GM23338 (cell line): ENCODE measurements at regions not wholly inside any gene's neighbourhood (a gene's known extent, or its start where the extent isn't known, plus 50 kb on each side); places are given as distances from the start of the nearest gene placed in this dataset.

Experiments used
- ATAC-seq: fragments of 200-7000 bp; cut with Tn5 transposase; 3 replicates; pipeline ENCODE4 v1.9.1; 2020
- DNase-seq: peaks from one replicate; pipeline ENCODE4 v3.0.0-alpha.2; 2015; ENCODE audit warnings: low spot score
- H2AFZ ChIP-seq: fragments of 200-600 bp; sonication (generic); 2 replicates; pipeline ENCODE4 v1.8.0; 2016; ENCODE audit warnings: antibody characterized with exemption, mild to moderate bottlenecking, moderate library complexity
- H3F3A ChIP-seq: fragments of 200-600 bp; sonication (generic); replicated peaks from 2 replicates; pipeline ENCODE4 v1.8.0; 2017; ENCODE audit warnings: antibody characterized with exemption, mixed run types, low read depth
- H3K27ac ChIP-seq: fragments of 200-600 bp; sonication (generic); 2 replicates; pipeline ENCODE4 v1.6.1; 2016; ENCODE audit warnings: low read depth
- H3K27me3 ChIP-seq: fragments of 200-600 bp; sonication (generic); 2 replicates; pipeline ENCODE4 v1.8.0; 2016; ENCODE audit warnings: mild to moderate bottlenecking, mixed run types, moderate library complexity; ENCODE audit not compliant: insufficient read depth
- H3K36me3 ChIP-seq: fragments of 200-600 bp; sonication (generic); 2 replicates; pipeline ENCODE4 v1.8.0; 2016; ENCODE audit warnings: mild to moderate bottlenecking; ENCODE audit not compliant: insufficient read depth
- H3K4me1 ChIP-seq: fragments of 200-600 bp; sonication (generic); 2 replicates; pipeline ENCODE4 v1.8.0; 2016; ENCODE audit warnings: mild to moderate bottlenecking, moderate library complexity; ENCODE audit not compliant: insufficient read depth
- H3K4me2 ChIP-seq: fragments of 200-600 bp; sonication (generic); 2 replicates; pipeline ENCODE4 v1.7.1; 2017; ENCODE audit warnings: mixed run types
- H3K4me3 ChIP-seq: fragments of 200-600 bp; sonication (generic); 2 replicates; pipeline ENCODE4 v1.6.1; 2016; ENCODE audit warnings: mixed run types
- H3K79me2 ChIP-seq: fragments of 200-600 bp; sonication (generic); replicated peaks from 2 replicates; pipeline ENCODE4 v1.8.0; 2017; ENCODE audit warnings: mild to moderate bottlenecking; ENCODE audit not compliant: insufficient read depth
- H3K9me2 ChIP-seq: fragments of 200-600 bp; sonication (generic); 2 replicates; pipeline ENCODE4 v1.8.0; 2017; ENCODE audit not compliant: insufficient read depth
- H4K20me1 ChIP-seq: fragments of 200-600 bp; sonication (generic); replicated peaks from 2 replicates; pipeline ENCODE4 v1.8.0; 2017; ENCODE audit warnings: mild to moderate bottlenecking; ENCODE audit not compliant: insufficient read depth
- H3K27ac Mint-ChIP-seq: 2 replicates; pipeline ENCODE4 v1.8.0; 2020; ENCODE audit warnings: inconsistent platforms, mild to moderate bottlenecking, moderate library complexity, mixed read lengths
- H3K27me3 Mint-ChIP-seq: 3 replicates; pipeline ENCODE4 v1.8.0; 2022; ENCODE audit warnings: low read depth, mild to moderate bottlenecking, moderate library complexity, mixed read lengths, inconsistent platforms; ENCODE audit not compliant: insufficient read depth, poor library complexity
- H3K36me3 Mint-ChIP-seq: 3 replicates; pipeline ENCODE4 v1.8.0; 2021; ENCODE audit warnings: low read depth, mild to moderate bottlenecking, inconsistent platforms, moderate library complexity, mixed read lengths
- H3K4me1 Mint-ChIP-seq: 3 replicates; pipeline ENCODE4 v1.8.0; 2020; ENCODE audit warnings: mild to moderate bottlenecking, inconsistent platforms, mixed read lengths
- H3K4me3 Mint-ChIP-seq: 3 replicates; pipeline ENCODE4 v1.8.0; 2021; ENCODE audit warnings: moderate library complexity, mild to moderate bottlenecking, inconsistent platforms, mixed read lengths
- H3K9me3 Mint-ChIP-seq: 3 replicates; pipeline ENCODE4 v1.8.0; 2020; ENCODE audit warnings: moderate library complexity, mild to moderate bottlenecking, inconsistent platforms, mixed read lengths
- CREB1 ChIP-seq: fragments of 250-450 bp; sonication (Bioruptor Pico); IDR thresholded peaks from 2 replicates; pipeline ENCODE4 v1.5.0; 2020; ENCODE audit warnings: low read depth, mild to moderate bottlenecking, moderate library complexity
- EZH2 ChIP-seq: fragments of 200-600 bp; sonication (generic); IDR thresholded peaks from one replicate; pipeline ENCODE4 v1.8.0; 2017; ENCODE audit warnings: antibody characterized with exemption, mild to moderate bottlenecking, low read depth; ENCODE audit not compliant: unreplicated experiment
- EZH2phosphoT487 ChIP-seq: fragments of 200-600 bp; sonication (generic); IDR thresholded peaks from one replicate; pipeline ENCODE4 v1.8.1; 2018; ENCODE audit warnings: antibody characterized with exemption; ENCODE audit not compliant: unreplicated experiment
- JUNB ChIP-seq: IDR thresholded peaks from one replicate; pipeline ENCODE4 v1.6.1; 2016; ENCODE audit warnings: antibody characterized with exemption; ENCODE audit not compliant: unreplicated experiment
- NANOG ChIP-seq: IDR thresholded peaks from 2 replicates; pipeline ENCODE4 v1.6.1; 2016; ENCODE audit warnings: antibody characterized with exemption, borderline replicate concordance
- POLR2AphosphoS5 ChIP-seq: IDR thresholded peaks from 2 replicates; pipeline ENCODE4 v1.6.1; 2016; ENCODE audit warnings: antibody characterized with exemption, low read depth
- STAT1 ChIP-seq: IDR thresholded peaks from one replicate; pipeline ENCODE4 v1.6.1; 2016; ENCODE audit warnings: antibody characterized with exemption; ENCODE audit not compliant: unreplicated experiment
- ZNF114 ChIP-seq: fragments of 250-450 bp; sonication (Bioruptor Pico); IDR thresholded peaks from 2 replicates; pipeline ENCODE4 v1.5.0; 2020; ENCODE audit warnings: mild to moderate bottlenecking, moderate library complexity
- ZNF331 ChIP-seq: fragments of 250-450 bp; sonication (Bioruptor Pico); IDR thresholded peaks from 2 replicates; pipeline ENCODE4 v1.5.0; 2020; ENCODE audit warnings: low read depth, mild to moderate bottlenecking, moderate library complexity
- TF ChIP-seq, protein P1 (sequence below): IDR thresholded peaks from one replicate; pipeline ENCODE4 v1.6.1; 2018; ENCODE audit warnings: antibody characterized with exemption; ENCODE audit not compliant: unreplicated experiment
- TF ChIP-seq, protein P2 (sequence below): IDR thresholded peaks from 2 replicates; pipeline ENCODE4 v1.6.1; 2016; ENCODE audit warnings: antibody characterized with exemption
- TF ChIP-seq, protein P3 (sequence below): fragments of 250-450 bp; sonication (Bioruptor Pico); IDR thresholded peaks from 2 replicates; pipeline ENCODE4 v1.5.0; 2020; ENCODE audit warnings: mild to moderate bottlenecking, moderate library complexity
- TF ChIP-seq, protein P4 (sequence below), 2 experiments: fragments of 200-600 bp in 1 of 2; sonication (generic) in 1 of 2; conservative IDR thresholded peaks; 2 replicates each; pipeline versions ENCODE4 v1.5.1 to v1.6.1; 2016 to 2017; ENCODE audit warnings: antibody characterized with exemption in 2 of 2, low read depth in 2 of 2, mild to moderate bottlenecking in 2 of 2, moderate library complexity in 1 of 2

DNA sequence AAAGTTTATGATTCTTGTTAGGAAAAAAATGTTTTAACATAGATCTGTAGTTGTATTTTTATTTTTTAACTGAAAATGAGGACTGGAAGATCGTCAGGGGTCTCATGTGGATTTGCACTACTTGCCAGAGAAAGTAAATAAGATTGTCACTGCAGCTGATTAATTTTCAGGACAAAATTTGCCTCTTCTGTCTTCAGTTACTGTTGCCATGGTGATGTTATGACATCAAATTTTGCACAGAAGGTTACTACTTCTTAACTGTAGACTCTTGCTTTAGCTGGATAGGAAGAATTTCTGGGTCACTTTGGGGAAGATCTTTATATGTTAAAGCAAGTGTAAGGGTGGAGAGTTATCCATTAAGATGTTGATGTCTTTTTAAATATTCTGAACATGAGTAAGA, 82.2 kb upstream of the WDR72 start:
- Histone ChIP-seq H3K4me2 (no peak overlapping the region), H3K36me3 (no peaks in the 10 kb centered on the region), H3K27ac (no peak overlapping the region), H3K79me2 (no peaks in the 10 kb centered on the region), H3F3A (no peaks in the 10 kb centered on the region), H3K4me3 (no peak overlapping the region), H3K27me3 (no peaks in the 10 kb centered on the region), H3K4me1 (no peaks in the 10 kb centered on the region), H3K9me2 (no peaks in the 10 kb centered on the region), H2AFZ (no peak overlapping the region), H4K20me1 (no peaks in the 10 kb centered on the region)
- DNase-seq: no peak
- Mint-ChIP-seq H3K4me3 (no peak overlapping the region), H3K36me3 (no peaks in the 10 kb centered on the region), H3K9me3 (no peaks in the 10 kb centered on the region), H3K27me3 (no peaks in the 10 kb centered on the region), H3K4me1 (no peaks in the 10 kb centered on the region; the same call in 2 of the 3 replicates), H3K27ac (no peak overlapping the region)
- no peak for ATAC-seq
- no peak for TF ChIP-seq ZNF331 (CRISPR knock-in tag)
- no peak for TF ChIP-seq EZH2phosphoT487
- TF ChIP-seq, protein P1, sequence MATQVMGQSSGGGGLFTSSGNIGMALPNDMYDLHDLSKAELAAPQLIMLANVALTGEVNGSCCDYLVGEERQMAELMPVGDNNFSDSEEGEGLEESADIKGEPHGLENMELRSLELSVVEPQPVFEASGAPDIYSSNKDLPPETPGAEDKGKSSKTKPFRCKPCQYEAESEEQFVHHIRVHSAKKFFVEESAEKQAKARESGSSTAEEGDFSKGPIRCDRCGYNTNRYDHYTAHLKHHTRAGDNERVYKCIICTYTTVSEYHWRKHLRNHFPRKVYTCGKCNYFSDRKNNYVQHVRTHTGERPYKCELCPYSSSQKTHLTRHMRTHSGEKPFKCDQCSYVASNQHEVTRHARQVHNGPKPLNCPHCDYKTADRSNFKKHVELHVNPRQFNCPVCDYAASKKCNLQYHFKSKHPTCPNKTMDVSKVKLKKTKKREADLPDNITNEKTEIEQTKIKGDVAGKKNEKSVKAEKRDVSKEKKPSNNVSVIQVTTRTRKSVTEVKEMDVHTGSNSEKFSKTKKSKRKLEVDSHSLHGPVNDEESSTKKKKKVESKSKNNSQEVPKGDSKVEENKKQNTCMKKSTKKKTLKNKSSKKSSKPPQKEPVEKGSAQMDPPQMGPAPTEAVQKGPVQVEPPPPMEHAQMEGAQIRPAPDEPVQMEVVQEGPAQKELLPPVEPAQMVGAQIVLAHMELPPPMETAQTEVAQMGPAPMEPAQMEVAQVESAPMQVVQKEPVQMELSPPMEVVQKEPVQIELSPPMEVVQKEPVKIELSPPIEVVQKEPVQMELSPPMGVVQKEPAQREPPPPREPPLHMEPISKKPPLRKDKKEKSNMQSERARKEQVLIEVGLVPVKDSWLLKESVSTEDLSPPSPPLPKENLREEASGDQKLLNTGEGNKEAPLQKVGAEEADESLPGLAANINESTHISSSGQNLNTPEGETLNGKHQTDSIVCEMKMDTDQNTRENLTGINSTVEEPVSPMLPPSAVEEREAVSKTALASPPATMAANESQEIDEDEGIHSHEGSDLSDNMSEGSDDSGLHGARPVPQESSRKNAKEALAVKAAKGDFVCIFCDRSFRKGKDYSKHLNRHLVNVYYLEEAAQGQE: no peak
- TF ChIP-seq JUNB: no peak
- TF ChIP-seq, protein P2, sequence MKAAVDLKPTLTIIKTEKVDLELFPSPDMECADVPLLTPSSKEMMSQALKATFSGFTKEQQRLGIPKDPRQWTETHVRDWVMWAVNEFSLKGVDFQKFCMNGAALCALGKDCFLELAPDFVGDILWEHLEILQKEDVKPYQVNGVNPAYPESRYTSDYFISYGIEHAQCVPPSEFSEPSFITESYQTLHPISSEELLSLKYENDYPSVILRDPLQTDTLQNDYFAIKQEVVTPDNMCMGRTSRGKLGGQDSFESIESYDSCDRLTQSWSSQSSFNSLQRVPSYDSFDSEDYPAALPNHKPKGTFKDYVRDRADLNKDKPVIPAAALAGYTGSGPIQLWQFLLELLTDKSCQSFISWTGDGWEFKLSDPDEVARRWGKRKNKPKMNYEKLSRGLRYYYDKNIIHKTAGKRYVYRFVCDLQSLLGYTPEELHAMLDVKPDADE: no peak
- TF ChIP-seq, protein P3, sequence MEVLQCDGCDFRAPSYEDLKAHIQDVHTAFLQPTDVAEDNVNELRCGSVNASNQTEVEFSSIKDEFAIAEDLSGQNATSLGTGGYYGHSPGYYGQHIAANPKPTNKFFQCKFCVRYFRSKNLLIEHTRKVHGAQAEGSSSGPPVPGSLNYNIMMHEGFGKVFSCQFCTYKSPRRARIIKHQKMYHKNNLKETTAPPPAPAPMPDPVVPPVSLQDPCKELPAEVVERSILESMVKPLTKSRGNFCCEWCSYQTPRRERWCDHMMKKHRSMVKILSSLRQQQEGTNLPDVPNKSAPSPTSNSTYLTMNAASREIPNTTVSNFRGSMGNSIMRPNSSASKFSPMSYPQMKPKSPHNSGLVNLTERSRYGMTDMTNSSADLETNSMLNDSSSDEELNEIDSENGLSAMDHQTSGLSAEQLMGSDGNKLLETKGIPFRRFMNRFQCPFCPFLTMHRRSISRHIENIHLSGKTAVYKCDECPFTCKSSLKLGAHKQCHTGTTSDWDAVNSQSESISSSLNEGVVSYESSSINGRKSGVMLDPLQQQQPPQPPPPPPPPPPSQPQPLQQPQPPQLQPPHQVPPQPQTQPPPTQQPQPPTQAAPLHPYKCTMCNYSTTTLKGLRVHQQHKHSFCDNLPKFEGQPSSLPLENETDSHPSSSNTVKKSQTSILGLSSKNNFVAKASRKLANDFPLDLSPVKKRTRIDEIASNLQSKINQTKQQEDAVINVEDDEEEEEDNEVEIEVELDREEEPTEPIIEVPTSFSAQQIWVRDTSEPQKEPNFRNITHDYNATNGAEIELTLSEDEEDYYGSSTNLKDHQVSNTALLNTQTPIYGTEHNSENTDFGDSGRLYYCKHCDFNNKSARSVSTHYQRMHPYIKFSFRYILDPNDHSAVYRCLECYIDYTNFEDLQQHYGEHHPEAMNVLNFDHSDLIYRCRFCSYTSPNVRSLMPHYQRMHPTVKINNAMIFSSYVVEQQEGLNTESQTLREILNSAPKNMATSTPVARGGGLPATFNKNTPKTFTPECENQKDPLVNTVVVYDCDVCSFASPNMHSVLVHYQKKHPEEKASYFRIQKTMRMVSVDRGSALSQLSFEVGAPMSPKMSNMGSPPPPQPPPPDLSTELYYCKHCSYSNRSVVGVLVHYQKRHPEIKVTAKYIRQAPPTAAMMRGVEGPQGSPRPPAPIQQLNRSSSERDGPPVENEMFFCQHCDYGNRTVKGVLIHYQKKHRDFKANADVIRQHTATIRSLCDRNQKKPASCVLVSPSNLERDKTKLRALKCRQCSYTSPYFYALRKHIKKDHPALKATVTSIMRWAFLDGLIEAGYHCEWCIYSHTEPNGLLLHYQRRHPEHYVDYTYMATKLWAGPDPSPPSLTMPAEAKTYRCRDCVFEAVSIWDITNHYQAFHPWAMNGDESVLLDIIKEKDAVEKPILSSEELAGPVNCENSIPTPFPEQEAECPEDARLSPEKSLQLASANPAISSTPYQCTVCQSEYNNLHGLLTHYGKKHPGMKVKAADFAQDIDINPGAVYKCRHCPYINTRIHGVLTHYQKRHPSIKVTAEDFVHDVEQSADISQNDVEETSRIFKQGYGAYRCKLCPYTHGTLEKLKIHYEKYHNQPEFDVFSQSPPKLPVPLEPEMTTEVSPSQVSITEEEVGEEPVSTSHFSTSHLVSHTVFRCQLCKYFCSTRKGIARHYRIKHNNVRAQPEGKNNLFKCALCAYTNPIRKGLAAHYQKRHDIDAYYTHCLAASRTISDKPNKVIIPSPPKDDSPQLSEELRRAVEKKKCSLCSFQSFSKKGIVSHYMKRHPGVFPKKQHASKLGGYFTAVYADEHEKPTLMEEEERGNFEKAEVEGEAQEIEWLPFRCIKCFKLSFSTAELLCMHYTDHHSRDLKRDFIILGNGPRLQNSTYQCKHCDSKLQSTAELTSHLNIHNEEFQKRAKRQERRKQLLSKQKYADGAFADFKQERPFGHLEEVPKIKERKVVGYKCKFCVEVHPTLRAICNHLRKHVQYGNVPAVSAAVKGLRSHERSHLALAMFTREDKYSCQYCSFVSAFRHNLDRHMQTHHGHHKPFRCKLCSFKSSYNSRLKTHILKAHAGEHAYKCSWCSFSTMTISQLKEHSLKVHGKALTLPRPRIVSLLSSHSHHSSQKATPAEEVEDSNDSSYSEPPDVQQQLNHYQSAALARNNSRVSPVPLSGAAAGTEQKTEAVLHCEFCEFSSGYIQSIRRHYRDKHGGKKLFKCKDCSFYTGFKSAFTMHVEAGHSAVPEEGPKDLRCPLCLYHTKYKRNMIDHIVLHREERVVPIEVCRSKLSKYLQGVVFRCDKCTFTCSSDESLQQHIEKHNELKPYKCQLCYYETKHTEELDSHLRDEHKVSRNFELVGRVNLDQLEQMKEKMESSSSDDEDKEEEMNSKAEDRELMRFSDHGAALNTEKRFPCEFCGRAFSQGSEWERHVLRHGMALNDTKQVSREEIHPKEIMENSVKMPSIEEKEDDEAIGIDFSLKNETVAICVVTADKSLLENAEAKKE (CRISPR knock-in tag): no peak
- TF ChIP-seq, protein P4, sequence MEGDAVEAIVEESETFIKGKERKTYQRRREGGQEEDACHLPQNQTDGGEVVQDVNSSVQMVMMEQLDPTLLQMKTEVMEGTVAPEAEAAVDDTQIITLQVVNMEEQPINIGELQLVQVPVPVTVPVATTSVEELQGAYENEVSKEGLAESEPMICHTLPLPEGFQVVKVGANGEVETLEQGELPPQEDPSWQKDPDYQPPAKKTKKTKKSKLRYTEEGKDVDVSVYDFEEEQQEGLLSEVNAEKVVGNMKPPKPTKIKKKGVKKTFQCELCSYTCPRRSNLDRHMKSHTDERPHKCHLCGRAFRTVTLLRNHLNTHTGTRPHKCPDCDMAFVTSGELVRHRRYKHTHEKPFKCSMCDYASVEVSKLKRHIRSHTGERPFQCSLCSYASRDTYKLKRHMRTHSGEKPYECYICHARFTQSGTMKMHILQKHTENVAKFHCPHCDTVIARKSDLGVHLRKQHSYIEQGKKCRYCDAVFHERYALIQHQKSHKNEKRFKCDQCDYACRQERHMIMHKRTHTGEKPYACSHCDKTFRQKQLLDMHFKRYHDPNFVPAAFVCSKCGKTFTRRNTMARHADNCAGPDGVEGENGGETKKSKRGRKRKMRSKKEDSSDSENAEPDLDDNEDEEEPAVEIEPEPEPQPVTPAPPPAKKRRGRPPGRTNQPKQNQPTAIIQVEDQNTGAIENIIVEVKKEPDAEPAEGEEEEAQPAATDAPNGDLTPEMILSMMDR (conservative IDR thresholded peaks at IDR 0.05; ENCODE audit: low read depth in 2 of 2): no peak
- no peak for TF ChIP-seq EZH2
- no peak for TF ChIP-seq POLR2AphosphoS5
- TF ChIP-seq ZNF114 (CRISPR knock-in tag): no peak
- TF ChIP-seq NANOG: no peak
- no peak for TF ChIP-seq STAT1
- no peak for TF ChIP-seq CREB1 (CRISPR knock-in tag)
